DOHH2 (cell line): ENCODE measurements at regions not wholly inside any gene's neighbourhood (a gene's known extent, or its start where the extent isn't known, plus 50 kb on each side); places are given as distances from the start of the nearest gene placed in this dataset.

ENCODE experiments used
- CTCF ChIP-seq: fragments of 200-600 bp; sonication (generic); IDR thresholded peaks from one replicate; pipeline ENCODE4 v1.5.1; 2014; ENCODE audit warnings: antibody characterized with exemption, mild to moderate bottlenecking, low read depth, low read length; ENCODE audit not compliant: poor library complexity, severe bottlenecking
- EZH2phosphoT487 ChIP-seq: fragments of 200-600 bp; sonication (generic); IDR thresholded peaks from 2 replicates; pipeline ENCODE4 v1.6.1; 2017; ENCODE audit warnings: borderline replicate concordance, mild to moderate bottlenecking, antibody characterized with exemption, low read length, moderate library complexity, mixed read lengths

- no peak for TF ChIP-seq CTCF
- TF ChIP-seq EZH2phosphoT487: no peak
Observed at GRCh38 chr3:75981401-75981800, 196.1 kb upstream of the ZNF717 start.
